Breast epithelium (tissue), 3 donors: ENCODE measurements at regions not wholly inside any gene's neighbourhood (a gene's known extent, or its start where the extent isn't known, plus 50 kb on each side); places are given as distances from the start of the nearest gene placed in this dataset.

Experiments used
- CTCF ChIP-seq, 3 donors: fragments of 450-650 bp; IDR thresholded peaks; one replicate each; pipeline ENCODE4 v1.5.1; 2016 to 2017; ENCODE audit warnings: antibody characterized with exemption in 3 of 3, mild to moderate bottlenecking in 3 of 3, moderate library complexity in 3 of 3
- POLR2A ChIP-seq: fragments of 450-650 bp; IDR thresholded peaks from one replicate; pipeline ENCODE4 v1.6.1; 2016; ENCODE audit warnings: antibody characterized with exemption, mild to moderate bottlenecking, moderate library complexity

- TF ChIP-seq POLR2A (no peak), CTCF (IDR thresholded peaks at IDR 0.05) (no peak)
These were observed 181.6 kb downstream of the NKX6-1 start for GRCh38 chr4:84317513-84317912.
